ENCODE measurements at regions not wholly inside any gene's neighbourhood (a gene's known extent, or its start where the extent isn't known, plus 50 kb on each side); places are given as distances from the start of the nearest gene placed in this dataset.

- no peak for TF ChIP-seq POLR2A (IDR thresholded peaks at IDR 0.05)
- no peak for TF ChIP-seq CTCF (IDR thresholded peaks at IDR 0.05)
Measured at GRCh38 chr15:46708226-46708625, 1009.1 kb upstream of the SEMA6D start.

Measured in uterus (tissue), 2 donors.